ENCODE measurements at regions not wholly inside any gene's neighbourhood (a gene's known extent, or its start where the extent isn't known, plus 50 kb on each side); places are given as distances from the start of the nearest gene placed in this dataset.

GRCh38 chrX:39480963-39481362, 616.8 kb downstream of the BCOR start:
- Histone ChIP-seq H3K27me3 (replicated peaks in 1 of 7) (peaks cover 0 to 8% (median 0%) of the 10 kb centered on the region in 7 donors), H3K9me3 (no peaks in the 10 kb centered on the region), H3K4me1 (peaks cover 0 to 3% (median 0%) of the 10 kb centered on the region in 6 donors), H3K36me3 (no peaks in the 10 kb centered on the region), H3K4me3 (no peak overlapping the region), H3K27ac (no peak overlapping the region)
- no peak for DNase-seq
- WGBS, 5 donors: 60 to 94% (median 78%) methylated on average over 1 of the region's 1 CpG
- TF ChIP-seq POLR2A (IDR thresholded peaks at IDR 0.05): no peak
- TF ChIP-seq POLR2AphosphoS5 (IDR thresholded peaks at IDR 0.05): no peak
- TF ChIP-seq, protein P1, sequence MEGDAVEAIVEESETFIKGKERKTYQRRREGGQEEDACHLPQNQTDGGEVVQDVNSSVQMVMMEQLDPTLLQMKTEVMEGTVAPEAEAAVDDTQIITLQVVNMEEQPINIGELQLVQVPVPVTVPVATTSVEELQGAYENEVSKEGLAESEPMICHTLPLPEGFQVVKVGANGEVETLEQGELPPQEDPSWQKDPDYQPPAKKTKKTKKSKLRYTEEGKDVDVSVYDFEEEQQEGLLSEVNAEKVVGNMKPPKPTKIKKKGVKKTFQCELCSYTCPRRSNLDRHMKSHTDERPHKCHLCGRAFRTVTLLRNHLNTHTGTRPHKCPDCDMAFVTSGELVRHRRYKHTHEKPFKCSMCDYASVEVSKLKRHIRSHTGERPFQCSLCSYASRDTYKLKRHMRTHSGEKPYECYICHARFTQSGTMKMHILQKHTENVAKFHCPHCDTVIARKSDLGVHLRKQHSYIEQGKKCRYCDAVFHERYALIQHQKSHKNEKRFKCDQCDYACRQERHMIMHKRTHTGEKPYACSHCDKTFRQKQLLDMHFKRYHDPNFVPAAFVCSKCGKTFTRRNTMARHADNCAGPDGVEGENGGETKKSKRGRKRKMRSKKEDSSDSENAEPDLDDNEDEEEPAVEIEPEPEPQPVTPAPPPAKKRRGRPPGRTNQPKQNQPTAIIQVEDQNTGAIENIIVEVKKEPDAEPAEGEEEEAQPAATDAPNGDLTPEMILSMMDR (IDR thresholded peaks at IDR 0.05 in 8 of 11, conservative IDR thresholded peaks at IDR 0.05 in 3 of 11): no peak
- intact Hi-C loops (cut with DNase I; ENCODE audit: low total_unique reads): no loop called here

- Histone ChIP-seq H3K27ac (no peak overlapping the region), H3K4me1 (peaks cover 0 to 3% (median 0%) of the 10 kb centered on the region in 6 donors), H3K36me3 (no peaks in the 10 kb centered on the region), H3K4me3 (no peak overlapping the region), H3K9me3 (no peaks in the 10 kb centered on the region), H3K27me3 (replicated peaks in 1 of 7) (peaks cover 0 to 8% (median 0%) of the 10 kb centered on the region in 7 donors)
- 66 to 94% (median 86%) methylated on average over 4 of the region's 4 CpGs for WGBS, 5 donors
- TF ChIP-seq, protein P1 (IDR thresholded peaks at IDR 0.05 in 8 of 11, conservative IDR thresholded peaks at IDR 0.05 in 3 of 11): no peak
- TF ChIP-seq POLR2A (IDR thresholded peaks at IDR 0.05) (no peak), POLR2AphosphoS5 (IDR thresholded peaks at IDR 0.05) (no peak)
- DNase-seq: no peak
- intact Hi-C loops (cut with DNase I; ENCODE audit: low total_unique reads): no loop called here
Observed at GRCh38 chrX:39481621-39482020, 616.1 kb downstream of the BCOR start.

DNA sequence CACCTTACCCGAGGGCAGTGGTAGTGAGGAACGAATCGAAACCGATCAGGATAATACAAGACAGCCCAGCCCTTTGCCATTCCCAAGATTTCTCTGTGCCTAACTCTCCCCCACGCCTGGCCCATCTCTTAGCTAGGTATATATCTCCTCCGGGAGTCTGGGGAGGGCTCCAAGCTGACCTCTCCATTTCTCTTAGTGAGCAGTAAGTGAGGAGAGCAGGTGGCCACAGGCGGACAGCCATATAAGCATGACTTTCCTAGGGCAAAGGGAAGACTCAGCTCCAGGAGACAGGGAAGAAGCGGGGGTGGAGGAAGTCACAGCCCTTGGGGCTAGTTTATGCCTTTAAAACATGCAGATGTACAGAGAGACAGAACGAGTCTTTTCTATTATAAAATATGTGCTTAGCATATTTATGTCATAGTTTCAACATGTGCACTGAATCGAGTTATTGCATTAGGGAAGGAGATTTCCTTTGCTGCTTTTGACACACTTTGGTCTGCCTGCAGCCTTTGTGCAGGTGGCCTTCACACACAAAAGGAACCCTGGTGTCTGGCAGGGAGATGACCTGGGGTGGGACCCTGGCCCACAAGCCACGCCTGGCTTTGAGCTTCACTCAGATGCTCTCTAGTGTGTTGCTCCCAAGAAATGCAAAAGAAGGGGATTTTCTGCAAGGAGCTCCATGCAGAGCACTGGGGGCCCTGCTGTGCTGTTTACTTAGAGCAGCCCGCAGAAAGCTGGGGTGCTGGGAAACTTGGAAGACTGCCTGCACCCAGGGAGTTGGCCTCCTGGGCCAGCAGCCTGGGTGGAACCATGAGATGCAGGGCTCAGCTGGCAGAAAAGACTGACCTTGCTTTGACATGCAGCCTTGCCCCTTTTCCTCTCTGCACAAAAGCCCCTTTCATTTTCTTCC, 613.3 kb downstream of the BCOR start:
- peaks cover 0 to 3% (median 0%) of the 10 kb centered on the region in 6 donors for H3K4me1 ChIP-seq
- intact Hi-C loops (cut with DNase I; ENCODE audit: low total_unique reads): no loop called here
- no peak for DNase-seq
- 71 to 82% (median 73%) methylated on average over 11 to 12 of the region's 12 CpGs for WGBS, 5 donors
- H3K27ac ChIP-seq: no peak overlapping the region
- H3K27me3 ChIP-seq (replicated peaks in 1 of 7): peaks cover 0 to 4% (median 0%) of the 10 kb centered on the region in 7 donors
- TF ChIP-seq POLR2AphosphoS5 (IDR thresholded peaks at IDR 0.05) (no peak), POLR2A (IDR thresholded peaks at IDR 0.05) (no peak)
- TF ChIP-seq, protein P1 (IDR thresholded peaks at IDR 0.05 in 8 of 11, conservative IDR thresholded peaks at IDR 0.05 in 3 of 11): no peak
- no peak overlapping the region for H3K4me3 ChIP-seq
- no peaks in the 10 kb centered on the region for H3K36me3 ChIP-seq
- H3K9me3 ChIP-seq: no peaks in the 10 kb centered on the region

Data from spleen (tissue), 11 donors.